ENCODE measurements at regions not wholly inside any gene's neighbourhood (a gene's known extent, or its start where the extent isn't known, plus 50 kb on each side); places are given as distances from the start of the nearest gene placed in this dataset.
A peak's percentile ranks its signal among the peaks of the same experiment; 100 is the strongest.

- Histone ChIP-seq H3K4me1 (ENCODE audit: control insufficient read depth in 1 of 2, low read depth in 2 of 2) (peaks cover 17 to 24% of the 10 kb centered on the region in 2 donors), H3K4me3 (no peak overlapping the region), H3K27me3 (replicated peaks; ENCODE audit: insufficient read depth) (no peaks in the 10 kb centered on the region), H3K27ac (no peak overlapping the region), H3K36me3 (no peaks in the 10 kb centered on the region), H3K9me3 (no peaks in the 10 kb centered on the region)
- no peak for TF ChIP-seq CTCF (IDR thresholded peaks at IDR 0.05)
- ATAC-seq (ENCODE audit: insufficient number of reproducible peaks, low FRiP score, low read depth) = no peak
- no peak for DNase-seq (ENCODE audit: low spot score)
These were observed 140.5 kb downstream of the C16orf95 start for GRCh38 chr16:87176735-87177134.

- no peak for TF ChIP-seq CTCF (IDR thresholded peaks at IDR 0.05)
- DNase-seq (ENCODE audit: low spot score) = no peak
- no peak for ATAC-seq (ENCODE audit: insufficient number of reproducible peaks, low FRiP score, low read depth)
- no peak overlapping the region for H3K4me3 ChIP-seq
- H3K27me3 ChIP-seq (replicated peaks; ENCODE audit: insufficient read depth) = no peaks in the 10 kb centered on the region
- H3K36me3 ChIP-seq = no peaks in the 10 kb centered on the region
- H3K27ac ChIP-seq = peak overlapping the region in 1 of 2 donors; percentile 65
- H3K9me3 ChIP-seq = no peaks in the 10 kb centered on the region
- peaks cover 17 to 24% of the 10 kb centered on the region in 2 donors for H3K4me1 ChIP-seq (ENCODE audit: control insufficient read depth in 1 of 2, low read depth in 2 of 2)
These were observed 139.5 kb downstream of the C16orf95 start for GRCh38 chr16:87177673-87178072.

- DNase-seq (ENCODE audit: low spot score) = no peak
- Histone ChIP-seq H3K27ac (peak overlapping the region; percentile 58 to 65), H3K4me3 (peak overlapping the region; percentile 49)
These were observed 138.9 kb downstream of the C16orf95 start for GRCh38 chr16:87178177-87178863.

GRCh38 chr16:87178977-87179376 is 138.2 kb downstream of the C16orf95 start:
- peak overlapping the region; percentile 58 to 65 for H3K27ac ChIP-seq
- H3K27me3 ChIP-seq (replicated peaks; ENCODE audit: insufficient read depth) = no peaks in the 10 kb centered on the region
- peaks cover 17 to 24% of the 10 kb centered on the region in 2 donors for H3K4me1 ChIP-seq (ENCODE audit: control insufficient read depth in 1 of 2, low read depth in 2 of 2)
- DNase-seq (ENCODE audit: low spot score) (peak; percentile 22), ATAC-seq (ENCODE audit: insufficient number of reproducible peaks, low FRiP score, low read depth) (peak; percentile 82)
- no peak overlapping the region for H3K4me3 ChIP-seq
- TF ChIP-seq CTCF (IDR thresholded peaks at IDR 0.05) = no peak
- H3K36me3 ChIP-seq = no peaks in the 10 kb centered on the region
- no peaks in the 10 kb centered on the region for H3K9me3 ChIP-seq

More at GRCh38 chr16:87178177-87178863, 138.9 kb downstream of the C16orf95 start:
- ATAC-seq (ENCODE audit: insufficient number of reproducible peaks, low FRiP score, low read depth) = no peak
- Histone ChIP-seq H3K36me3 (no peaks in the 10 kb centered on the region), H3K4me1 (ENCODE audit: control insufficient read depth in 1 of 2, low read depth in 2 of 2) (peaks cover 17 to 24% of the 10 kb centered on the region in 2 donors), H3K27me3 (replicated peaks; ENCODE audit: insufficient read depth) (no peaks in the 10 kb centered on the region), H3K9me3 (no peaks in the 10 kb centered on the region)
- no peak for TF ChIP-seq CTCF (IDR thresholded peaks at IDR 0.05)

GRCh38 chr16:87180069-87180468 is 137.1 kb downstream of the C16orf95 start:
- no peak for TF ChIP-seq CTCF (IDR thresholded peaks at IDR 0.05)
- Histone ChIP-seq H3K27me3 (replicated peaks; ENCODE audit: insufficient read depth) (no peaks in the 10 kb centered on the region), H3K4me3 (no peak overlapping the region), H3K27ac (no peak overlapping the region), H3K4me1 (ENCODE audit: control insufficient read depth in 1 of 2, low read depth in 2 of 2) (peaks cover 17 to 26% of the 10 kb centered on the region in 2 donors), H3K9me3 (no peaks in the 10 kb centered on the region), H3K36me3 (no peaks in the 10 kb centered on the region)
- ATAC-seq (ENCODE audit: insufficient number of reproducible peaks, low FRiP score, low read depth) (no peak), DNase-seq (ENCODE audit: low spot score) (no peak)

Measured in thoracic aorta (tissue), 2 donors.